NAMALWA (cell line): ENCODE measurements at regions not wholly inside any gene's neighbourhood (a gene's known extent, or its start where the extent isn't known, plus 50 kb on each side); places are given as distances from the start of the nearest gene placed in this dataset.

Experiments
- DNase-seq: peaks from one replicate; pipeline ENCODE4 v3.0.0-alpha.2; 2015; ENCODE audit warnings: low spot score

DNA sequence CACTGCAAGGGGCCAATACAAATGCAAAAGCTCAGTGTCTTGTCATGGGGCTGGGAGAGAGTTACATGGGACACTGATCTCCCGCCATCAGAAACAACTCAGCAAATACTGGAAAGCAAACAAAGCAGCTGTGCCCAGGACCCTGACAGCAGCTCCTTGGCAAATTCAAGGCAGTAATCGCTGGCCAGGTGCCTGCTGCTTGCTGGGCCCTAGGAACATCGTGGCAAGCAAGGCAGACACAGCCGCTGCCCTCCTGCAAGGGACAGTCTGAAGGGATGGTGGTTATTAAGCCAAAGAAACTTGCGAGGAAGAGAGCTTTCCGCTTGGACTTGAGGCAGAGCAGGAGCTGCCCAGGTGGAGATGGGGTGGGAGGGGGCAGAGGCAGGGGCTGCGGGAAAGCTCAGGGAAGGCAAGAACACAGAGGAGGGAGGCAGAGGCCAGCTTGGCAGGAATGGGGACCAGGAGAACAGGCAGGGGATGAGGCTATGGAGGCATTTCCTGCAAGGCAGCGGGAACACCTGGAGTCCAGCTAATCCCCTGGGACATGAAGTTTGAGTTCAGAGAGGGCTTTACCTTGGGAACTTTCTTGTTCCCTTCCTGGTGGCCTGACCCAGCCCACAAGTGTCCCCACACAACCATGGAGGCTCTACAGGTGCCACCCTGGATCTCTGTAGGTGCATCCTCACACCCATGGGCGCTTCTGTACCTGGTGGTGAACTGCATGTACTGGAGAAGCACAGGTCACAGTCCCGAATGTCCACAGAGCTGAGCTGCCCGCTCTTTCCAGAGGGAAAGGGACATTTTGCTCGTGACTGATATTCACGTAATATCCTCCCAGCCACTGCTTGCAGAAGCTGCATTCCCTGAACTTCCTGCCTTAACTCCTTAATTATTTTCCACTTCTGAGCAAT lies 78.7 kb upstream of the ATP2B2 start:
- no peak for DNase-seq

DNA sequence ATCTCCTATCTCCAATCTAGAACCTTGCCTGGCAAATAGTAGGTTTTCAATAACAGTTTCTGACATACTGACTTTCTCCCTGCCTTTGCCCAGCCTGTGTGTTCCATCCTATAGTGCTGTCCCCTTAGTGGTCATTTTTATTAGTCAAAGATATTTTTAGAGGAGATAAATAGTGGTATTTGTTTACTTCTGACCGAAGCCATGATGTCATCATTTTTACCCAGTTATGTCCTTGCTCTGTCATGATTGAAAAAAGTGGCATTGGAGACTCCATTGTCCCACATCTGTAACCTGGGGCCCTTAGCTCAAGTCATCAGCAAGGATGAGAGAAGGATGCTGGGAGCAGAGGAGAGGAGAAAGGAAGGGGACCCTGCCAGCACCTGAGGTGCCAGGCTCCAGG lies 80.6 kb upstream of the ATP2B2 start:
- no peak for DNase-seq

DNA sequence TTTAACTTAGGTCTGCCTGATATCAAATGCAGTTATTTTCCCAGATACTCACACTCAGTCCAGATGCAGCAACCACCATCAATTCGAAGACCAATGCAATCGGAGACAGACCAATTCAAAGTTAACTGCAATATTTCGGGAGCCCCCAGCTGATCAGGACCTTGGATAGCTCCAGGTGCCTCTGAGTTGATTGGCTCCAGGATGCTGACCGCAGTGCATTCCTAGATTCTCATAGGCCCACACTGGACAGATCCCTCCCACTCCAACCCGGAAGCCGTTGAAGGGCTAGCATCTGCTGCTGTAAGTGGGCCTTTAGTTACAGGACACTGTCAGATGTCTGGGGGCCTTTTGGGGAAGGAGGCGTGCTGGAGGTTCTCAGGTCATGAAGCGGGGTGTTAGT lies 89.5 kb upstream of the ATP2B2 start:
- DNase-seq, result peak; percentile 77

DNA sequence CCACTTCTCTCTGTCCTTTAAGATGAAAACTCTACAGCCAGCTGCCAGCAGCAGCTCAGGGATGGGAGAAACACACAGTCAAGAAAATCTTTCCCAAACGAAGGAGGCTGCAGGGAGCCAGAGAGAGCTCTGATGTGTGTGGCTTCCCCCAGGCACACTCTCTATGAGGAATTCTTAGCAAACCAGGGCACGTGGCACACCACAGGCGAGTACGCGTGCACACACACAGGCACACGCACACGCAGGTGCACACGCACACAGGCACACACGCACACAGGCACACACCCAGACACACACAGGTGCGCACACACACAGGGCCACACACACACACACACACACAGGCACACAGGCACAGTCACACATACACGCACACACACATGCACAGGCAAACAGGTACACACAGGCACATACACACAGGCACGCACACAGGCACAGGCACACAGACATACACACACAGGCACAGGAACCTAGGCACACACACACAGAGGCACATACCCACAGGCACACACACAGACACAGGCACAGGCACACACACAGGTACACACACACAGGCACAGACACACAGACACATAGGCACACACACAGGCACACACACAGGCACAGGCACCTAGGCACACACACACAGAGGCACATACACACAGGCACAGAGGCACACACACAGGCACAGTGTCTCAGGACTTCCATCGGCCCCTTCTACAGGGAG lies 91.5 kb upstream of the ATP2B2 start:
- no peak for DNase-seq

DNA sequence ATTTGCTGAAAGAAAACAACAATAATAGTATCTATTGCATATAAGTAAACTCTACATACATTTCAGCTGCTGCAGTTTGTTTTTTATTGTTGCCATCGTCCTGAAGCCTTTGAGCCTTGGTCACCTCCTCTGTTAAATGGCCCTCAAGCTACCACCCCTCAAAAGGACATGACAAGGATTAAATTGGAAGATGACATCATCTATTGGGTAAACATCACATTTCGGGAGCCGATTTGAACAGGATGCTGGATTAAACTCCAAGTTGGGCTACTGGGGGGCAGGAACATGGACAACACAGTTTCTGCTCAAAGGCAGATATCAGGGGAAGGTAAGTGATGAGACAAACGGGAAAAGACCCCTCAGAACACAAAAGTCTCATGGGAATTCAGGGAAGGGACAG lies 92.3 kb upstream of the ATP2B2 start:
- no peak for DNase-seq

DNA sequence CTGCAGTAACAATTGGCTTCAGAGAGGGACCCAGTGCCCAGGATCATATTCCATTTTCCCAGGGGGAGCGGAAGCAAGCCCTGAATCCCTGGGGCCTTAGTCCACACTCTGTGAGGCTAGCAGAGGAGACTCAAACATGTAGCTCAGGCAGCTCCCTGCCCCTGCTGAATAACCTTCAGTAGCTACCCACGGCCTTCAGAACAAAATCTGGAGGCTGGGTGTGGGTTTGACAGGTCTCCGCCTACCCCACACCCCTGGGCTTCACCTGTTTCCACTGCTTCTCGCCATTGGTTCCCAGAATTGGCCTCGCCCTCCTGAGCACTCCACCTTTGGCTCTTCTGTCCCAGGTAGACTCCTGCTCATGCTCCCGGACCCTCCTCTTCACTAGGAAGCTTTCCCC lies 93.6 kb upstream of the ATP2B2 start:
- DNase-seq, result no peak

DNA sequence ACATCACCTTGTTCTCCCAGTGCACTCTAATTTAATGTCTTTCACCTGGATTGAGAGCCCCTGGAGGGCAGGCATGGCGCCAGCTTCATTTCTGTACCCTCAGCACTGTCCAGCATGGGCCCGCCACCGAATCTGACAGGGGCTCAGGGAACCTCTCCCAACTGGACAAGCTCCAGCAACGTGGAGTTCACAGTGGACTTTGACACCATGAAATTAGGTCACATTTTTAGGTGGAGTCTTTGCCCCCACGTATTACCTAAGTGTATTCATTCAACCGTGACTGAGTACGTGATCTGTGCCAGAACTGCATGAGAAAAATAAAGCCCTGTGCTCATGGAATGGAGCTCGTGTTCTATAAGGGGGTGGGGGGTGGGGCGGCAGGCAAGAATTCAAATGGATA lies 94.1 kb upstream of the ATP2B2 start:
- no peak for DNase-seq

DNA sequence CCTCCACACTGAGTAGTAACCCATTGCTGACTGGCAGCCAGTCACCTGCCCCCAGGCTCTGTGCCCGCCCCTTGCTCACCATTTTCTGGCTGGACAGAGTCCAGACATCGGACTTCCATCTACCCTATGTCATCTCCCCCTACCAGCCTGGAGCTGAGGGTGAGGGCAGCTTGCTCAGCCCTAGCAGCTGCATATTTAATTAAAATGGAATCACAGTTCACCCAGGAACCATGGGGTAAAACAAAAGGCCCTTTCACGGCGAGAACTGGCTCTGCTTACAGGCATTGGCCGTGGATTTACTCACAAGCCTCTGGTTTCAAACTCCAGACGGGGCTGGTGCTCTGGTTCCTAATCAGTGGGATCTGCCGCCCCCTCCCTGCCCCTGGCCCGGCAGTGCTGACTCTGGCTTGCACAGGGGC lies 94.9 kb upstream of the ATP2B2 start:
- no peak for DNase-seq

DNA sequence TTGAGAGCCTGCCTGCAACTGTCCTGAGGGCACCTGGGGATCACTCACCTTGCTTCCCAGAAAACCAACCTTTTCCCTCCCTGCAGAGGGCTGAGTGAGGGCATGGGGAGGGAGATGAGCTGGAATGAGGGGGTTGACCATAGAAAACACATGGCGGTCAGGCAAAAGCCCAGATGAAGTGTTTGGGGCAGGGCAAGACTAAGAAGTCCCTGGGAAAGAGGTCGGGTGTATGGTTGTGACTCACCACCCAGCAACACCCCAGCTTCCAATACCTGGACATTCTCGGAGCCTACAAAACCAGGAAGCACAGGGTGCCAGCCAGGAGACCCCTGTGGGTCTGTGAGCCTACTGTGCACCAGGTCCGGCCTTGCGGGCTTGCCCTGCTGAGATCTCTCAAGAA lies 95.3 kb upstream of the ATP2B2 start:
- DNase-seq, result no peak

DNA sequence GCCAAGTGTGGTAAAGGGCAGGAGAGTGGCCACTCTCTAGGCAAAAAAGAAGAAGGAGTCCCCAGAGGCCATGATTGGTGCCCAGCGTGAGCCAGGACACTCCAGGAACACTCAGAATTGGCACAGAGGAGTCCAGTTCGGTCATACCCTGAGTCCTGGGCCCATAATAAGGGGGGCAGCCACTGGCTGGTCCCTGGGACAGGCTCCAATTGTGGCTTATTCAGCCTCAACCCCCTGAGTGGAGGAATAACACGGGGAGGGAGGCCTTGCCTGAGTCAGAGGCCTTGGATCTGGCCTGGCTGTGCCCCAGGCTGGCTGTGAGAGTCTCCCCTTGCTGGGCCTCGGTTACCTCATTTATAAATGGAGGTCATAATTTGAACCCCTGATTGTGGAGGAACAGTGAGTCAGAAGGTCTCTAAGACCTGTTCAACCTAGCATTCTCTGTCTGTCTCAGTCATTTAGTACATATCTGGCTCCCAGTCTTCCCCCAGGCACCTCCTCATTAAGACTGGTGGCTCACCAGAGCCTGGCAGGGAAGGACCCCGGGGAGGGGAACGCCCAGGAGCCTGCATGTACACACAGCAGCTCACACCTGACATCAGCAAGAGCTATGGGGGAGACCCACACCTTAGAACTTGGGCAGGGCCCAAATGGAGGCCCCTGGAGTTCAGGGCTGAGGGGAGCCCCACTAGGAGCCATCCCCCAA lies 95.9 kb upstream of the ATP2B2 start:
- no peak for DNase-seq

DNA sequence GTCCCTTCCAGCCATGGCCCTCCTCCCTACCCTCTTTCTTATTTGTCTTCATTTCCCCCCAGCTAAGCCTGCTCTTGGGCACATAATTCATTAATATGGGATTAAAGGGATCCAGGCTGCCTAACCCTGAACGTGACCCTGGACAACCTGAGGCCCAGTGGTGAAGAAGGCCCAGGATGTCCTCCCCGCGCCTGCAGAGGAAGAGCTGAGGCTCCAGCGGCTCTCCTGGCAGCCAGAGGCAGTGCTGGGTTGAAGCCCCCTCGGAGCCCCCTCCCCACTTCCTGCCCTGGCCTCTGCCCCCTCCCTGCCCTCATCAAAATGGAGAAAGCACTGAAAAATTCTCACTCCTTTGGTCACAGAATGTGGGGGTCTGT lies 96.5 kb upstream of the ATP2B2 start:
- DNase-seq, result no peak

DNA sequence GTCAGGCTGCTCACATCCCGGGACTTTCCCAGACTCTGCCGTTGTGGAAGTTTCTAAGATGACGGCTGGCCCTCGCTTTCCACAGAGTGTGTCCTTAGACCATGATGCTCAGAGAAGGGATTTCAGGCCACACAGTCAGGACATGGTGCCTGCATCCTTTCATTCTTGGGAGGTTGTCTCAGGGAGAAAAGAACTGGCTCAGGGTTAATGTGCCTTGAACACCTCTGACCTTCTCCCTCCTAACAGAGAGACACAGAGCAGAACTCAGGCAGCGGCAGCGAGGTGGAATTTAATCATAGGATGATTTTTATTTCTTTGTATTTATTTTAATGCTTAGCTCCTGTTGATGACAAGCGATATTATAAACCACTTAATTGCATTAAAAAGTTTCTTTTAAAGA lies 96.9 kb upstream of the ATP2B2 start:
- no peak for DNase-seq

DNA sequence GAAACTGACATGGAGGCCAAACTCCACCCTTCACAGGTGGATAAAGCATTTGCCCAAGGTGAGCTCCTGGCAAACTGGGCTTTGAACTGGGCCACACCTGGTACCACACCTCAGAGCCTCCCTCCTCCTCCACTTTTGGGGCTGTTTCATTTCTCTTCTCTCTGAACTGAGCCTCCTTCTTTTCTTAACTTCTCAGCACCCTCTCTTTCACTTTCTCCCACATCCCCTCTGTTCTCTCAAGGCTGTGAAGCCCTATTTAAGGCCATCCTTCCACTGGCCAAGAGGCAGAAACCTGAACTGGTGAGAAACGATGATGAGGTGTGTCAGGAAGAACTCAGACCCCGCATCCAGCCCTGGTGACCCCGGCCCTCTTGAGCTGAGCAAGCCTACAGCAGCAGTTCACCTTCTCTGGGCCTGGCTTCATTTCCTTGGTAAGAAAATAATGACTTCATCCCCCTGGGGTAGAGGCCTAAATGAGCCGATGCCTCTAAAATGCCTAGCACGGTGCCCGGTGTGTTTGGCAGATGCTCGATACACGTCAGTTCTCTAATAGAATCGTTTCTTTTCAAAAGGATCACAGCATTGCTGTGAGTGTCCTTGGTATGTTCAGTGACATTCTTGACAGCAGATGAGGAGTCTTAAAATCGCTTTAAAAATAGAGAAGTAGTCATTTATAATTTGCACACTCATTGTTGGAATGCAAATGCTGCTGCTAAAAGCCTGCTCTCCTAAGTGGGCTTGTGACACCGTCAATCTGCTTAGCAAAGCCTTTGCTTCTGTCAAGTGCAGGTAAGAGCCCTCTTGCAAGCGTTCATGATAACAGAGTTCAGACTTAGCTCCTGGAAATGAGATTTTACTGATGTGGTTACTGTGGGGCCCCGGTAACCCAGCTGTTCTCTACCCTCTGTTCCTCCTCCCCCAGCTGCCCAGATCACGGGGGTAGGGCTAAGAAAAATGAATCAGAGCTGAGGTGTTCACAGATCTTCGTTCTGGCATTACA lies 97.7 kb upstream of the ATP2B2 start:
- DNase-seq, result peak; percentile 6

DNA sequence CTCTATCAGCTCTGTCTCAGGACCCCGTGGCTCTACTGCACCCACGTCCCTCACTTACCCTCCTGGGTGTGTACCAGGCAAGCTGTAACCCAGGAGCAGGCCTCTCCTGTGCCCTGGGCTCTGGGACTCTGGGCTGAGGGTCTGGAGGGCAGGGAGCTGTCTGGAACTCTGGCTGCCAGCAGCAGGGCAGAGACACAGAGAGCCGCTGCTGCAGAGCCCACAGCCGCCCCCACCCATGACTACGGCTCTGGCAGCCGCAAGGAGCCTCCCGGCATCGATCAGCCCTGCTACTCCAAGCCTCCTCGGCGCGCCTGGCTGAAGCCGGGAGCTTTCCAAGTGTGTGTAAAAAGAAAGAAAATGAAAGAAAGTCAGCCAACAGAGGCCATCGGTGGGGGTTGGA lies 103.7 kb upstream of the ATP2B2 start:
- no peak for DNase-seq

DNA sequence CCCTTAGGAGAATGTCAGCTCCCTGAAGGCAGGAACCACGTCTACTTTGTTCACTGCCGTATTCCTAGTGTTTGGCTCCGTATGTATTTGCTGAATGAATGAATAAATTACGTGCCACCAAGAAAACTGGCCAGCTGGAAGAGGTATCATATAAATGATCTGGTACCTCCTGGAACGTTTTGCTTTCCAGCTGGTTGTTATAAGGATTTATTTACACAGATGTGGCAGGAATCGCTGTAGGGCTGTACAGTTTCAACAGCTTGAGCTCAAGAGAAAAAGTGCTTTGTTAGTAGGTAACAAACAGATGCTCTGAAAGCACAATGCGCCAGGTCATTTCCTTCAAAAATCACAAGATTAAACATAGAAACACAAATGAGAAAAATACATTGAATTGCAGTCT lies 108.8 kb upstream of the ATP2B2 start:
- no peak for DNase-seq

DNA sequence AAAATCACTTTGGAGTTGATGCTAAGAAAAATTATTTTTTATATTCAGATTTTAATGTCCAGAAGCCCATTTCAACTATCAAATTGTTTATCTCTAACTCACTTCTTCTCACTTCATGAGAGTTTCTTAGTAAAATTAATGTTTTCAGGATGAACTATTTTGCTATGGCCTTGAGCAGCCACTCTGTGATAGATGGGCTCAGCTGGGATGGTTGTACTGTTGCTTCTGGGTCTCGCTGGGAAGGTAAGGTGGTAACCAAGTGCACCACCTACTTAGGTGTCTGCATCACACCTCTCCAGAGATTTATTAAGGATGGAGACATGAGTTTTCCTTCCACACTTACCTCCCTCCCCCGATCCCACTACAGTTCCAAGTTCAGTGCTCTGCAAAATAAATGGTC lies 110.3 kb upstream of the ATP2B2 start:
- no peak for DNase-seq

DNA sequence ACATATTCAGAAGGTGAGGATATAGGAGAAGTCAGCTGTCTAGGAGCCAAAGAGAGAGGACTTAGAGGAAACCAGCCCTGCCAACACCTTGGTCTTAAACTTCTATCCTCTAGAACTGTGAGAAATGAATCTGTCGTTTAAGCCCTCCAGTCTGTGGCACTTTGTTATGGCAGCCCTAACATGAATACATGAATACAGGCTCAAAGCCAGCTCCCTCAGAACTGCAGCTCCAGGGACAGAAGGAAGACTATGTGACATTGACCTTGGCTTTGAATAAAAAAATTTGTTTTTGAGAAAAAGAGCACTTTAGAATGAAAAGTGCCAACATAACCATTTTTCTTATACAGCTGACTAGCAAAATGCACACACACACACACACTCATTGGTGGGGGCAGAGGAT lies 110.9 kb upstream of the ATP2B2 start:
- no peak for DNase-seq

DNA sequence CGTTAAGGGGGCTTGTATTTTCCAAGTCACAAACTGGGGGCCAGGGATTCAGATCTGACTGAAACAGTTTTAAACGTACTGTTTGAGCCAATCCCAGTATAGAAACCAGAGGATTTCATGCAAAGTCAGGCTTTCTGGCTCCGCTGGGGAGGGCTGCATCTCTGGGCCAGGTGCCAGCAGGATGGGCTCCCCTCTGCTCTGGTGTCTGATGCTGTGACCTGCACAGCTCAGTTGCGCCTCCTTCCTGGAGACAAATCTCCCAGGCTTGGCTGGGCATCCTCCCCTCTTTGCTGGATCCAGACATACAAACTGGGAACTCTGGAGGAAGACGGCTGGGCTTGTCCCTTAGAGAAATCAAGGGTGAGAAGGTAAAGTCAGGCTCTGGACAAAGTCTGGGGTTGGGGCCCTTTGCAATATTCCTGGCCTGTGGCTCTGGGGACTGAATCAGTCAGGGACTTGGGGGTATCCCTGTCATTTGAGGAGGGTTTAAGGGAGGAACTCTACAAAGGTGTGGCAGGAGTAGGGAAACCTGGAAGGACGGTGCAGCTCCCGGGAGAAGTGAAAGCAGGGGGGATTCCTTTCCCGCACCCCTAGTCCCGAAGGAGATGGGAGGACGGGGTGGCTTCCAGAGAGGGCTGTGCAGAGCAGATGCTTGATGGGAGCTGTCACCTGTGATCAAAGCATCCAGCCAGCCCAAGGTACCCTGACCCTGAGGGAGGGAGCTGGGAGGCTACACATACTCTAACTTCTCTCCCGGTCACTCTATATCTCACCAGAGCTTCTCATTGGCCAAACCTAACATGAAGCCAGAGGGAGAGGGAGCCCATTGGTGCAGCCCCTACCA lies 114.8 kb upstream of the ATP2B2 start:
- DNase-seq, result no peak

DNA sequence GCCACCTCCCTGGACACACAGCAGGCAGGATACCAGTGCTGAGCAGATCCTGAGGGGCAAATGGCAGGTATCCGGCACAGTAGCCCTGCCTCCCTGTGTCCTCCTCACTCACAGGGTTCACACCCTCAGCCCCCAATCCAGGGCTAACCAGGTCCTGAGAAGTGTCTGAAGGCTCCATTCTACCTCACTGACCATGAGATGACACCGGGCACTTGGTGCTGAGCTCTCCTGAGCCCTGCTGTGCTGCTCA lies 115.4 kb upstream of the ATP2B2 start:
- no peak for DNase-seq

DNA sequence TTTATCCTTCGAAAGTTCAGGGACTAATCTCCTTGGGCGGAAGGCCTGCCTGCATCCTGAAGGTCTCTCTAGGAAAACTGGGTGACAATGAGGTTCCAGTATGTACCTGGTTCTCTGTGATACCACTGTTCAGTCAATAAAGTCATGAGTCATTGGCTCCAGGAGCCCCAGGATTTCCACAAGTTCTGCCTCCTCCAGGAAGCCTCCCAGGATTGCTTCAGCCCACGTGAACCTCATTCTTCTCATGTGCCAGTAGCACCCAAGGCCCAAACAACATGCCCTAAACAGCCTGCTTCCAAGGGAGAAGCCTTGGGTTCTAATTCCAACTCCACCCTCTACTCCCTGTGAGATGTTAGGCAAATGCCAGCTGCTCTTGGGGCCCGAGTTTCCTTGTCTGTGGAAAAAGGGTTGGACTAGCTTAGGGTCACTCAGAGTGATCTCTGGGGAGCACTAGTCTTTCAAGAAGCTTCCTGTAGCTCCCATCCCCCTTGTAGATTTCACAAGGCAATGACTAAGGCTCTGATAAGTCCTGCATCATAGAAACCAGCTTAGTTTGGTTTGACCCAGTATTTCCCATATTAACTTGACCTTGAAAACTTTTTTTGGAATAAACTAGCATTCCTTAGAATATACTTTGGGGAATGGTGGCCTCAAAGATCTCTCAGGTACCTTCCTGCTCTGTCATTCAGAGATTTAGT lies 118.3 kb upstream of the ATP2B2 start:
- DNase-seq, result no peak

DNA sequence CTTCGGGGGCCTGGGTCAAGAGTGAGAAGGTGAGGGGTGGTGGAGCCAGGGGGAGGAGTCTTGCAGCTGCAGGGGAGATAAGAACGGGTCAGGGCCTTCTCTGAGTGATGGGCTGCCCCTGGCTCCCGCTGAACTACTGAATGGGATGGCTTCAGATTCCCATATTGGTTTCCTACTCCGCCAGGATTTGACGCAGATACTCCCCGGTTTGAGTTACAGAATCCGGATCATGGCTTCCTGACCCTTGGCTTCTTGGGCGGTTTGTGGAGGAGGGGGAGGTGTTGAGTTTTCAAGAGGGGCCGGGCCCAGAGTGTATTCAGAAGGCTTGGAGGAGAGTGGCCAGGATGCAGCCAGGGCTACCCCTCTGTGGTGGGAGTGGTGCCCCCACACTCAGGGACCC lies 119.9 kb upstream of the ATP2B2 start:
- no peak for DNase-seq
